Activated T-helper 9 cell treated with anti-CD3 and anti-CD28 coated beads, Interleukin-2, amount 50 U/mL, for 16 hours (primary cell): ENCODE measurements at regions not wholly inside any gene's neighbourhood (a gene's known extent, or its start where the extent isn't known, plus 50 kb on each side); places are given as distances from the start of the nearest gene placed in this dataset.

Source experiments
- DNase-seq: peaks from one replicate; pipeline ENCODE4 v3.0.0-alpha.2; 2020; ENCODE audit warnings: low read depth

DNA sequence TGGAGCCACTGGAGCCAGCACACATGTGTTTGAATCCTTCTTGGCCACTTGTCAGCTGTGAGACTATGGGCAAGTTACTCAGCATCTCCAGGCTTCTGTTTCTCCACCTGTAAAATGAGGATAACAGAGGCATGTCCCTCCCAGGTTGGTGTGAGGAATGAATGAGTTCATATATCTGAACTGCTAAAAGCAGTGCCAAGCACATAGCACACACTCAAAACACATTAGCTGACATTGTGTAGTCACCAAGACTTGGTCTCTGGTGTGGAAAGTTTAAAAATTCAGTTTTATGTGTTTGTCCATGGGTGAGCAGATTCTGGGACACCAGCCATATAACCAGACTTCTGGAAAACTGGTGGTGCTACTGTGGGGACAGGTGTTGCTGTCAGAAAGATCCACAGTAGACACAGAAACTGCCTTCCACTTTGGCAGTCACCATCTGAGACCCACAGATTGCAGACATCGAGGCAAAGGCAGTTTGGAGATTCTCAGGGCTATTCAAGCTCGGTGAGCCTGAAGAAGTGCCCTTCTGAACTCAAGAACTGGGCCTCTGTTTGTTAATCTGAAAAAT is 115.8 kb downstream of the MRPL14 start:
- no peak for DNase-seq

DNA sequence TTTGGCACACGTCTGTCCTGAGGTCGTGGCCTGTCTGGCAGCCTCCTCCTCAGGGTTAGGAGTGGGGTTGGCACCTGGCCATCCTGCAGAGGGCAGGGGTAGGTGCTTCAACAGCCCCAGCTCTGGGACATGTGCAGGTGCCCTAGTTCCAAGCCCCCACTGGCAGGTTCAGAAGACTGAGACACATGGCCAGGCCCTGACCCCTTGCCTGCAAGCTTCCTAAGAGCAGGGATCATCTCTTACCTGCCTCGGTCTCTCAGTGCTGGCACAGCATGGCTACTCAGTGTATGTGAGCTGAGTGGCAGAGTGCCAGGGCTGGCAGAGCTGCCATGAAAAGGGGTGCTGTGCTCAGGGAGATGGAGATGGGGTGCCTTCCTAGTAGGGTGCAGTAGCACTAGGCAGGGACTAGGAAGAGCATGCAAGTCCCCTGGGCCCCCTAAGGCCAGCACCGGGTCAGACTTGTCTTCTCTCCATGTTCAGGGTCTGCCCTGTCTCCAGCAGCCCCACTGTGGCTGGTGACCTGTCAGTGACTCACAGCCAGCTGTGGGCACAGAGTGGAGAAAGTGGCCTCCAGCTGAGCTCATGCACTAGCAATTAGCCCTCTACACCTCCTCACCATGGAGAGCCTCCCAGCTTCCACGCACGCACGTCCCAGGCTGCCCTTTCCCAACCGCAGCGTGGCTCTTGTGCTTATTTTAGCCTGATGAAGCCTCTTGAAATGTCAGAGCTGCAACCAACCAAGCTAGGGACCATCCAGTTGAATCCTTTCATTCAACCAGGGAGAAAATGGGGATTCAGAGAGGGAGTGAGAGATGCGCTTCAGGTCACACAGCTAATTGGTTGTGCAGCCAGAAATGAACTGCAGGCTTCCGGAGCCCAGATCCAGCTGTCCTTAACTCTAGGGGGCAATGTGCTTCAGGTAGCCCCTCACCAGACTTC is 116.6 kb downstream of the MRPL14 start:
- no peak for DNase-seq

DNA sequence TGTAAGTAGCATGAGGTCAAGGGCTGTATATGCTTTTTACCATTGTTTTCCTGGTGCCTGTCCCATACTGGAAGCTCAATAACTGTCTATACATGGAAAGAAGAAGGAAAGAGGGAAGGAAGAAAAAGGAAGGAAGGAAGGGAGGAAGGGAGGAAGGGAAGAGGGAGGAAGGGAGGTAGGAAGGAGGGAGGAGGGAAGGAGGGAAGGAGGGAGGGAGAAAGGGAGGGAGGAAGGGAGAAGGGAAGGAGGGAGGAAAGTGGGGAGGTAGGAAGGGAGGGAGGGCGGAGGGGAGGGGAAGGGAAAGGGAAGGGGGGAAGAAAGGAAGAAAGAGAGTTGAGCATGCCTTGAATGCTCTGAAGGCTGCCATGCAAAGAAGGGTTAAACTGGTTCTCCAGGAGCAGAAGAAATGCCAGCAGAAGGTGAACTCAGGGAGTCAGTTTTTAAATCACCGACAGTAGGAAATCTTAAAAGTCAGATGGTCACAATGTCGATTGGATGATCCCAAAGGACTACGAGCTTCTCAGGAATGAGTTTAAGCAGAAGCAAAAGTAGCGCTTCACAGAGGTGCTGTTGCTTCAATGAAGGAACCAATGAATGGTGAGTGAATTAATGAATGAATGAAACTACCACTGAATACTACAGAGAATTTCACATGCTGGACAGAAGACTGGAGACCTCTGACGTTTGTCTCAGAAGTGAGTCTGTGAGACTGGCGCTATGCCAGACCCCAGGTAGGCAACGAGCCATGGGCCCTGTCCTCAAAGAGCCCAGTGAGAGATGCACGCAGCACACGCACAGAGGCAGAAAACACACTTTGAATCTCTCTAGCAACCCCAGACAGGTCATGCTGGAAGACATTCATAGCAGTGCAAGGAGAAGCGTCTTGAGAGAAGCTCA is 117.6 kb downstream of the MRPL14 start:
- DNase-seq = no peak

DNA sequence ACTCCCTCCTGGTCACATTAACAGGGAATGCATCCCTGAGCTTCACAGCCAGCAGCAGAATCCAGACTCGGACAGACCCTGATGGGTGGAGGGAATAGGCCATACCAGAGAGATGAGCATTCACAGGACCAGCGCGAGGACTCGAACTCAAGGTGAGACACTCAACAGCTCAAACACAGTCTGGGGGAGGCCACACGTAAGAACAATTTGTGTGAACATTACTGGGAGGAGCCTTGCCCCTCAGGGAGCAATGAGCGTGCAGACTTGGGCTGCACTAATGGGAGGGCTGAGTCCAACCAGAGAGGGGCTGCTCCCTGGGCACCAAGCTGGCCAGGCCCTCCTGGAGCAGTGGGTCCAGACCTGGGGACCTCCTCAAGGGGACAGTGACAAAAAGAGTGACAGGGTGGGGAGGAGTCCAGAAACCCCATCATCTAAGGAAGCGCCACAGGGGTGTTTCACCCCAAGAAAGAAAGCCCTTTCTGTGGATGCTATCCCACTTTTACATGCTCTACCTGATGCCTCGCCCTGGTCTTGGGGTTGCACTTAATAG is 118.4 kb downstream of the MRPL14 start:
- DNase-seq = no peak

DNA sequence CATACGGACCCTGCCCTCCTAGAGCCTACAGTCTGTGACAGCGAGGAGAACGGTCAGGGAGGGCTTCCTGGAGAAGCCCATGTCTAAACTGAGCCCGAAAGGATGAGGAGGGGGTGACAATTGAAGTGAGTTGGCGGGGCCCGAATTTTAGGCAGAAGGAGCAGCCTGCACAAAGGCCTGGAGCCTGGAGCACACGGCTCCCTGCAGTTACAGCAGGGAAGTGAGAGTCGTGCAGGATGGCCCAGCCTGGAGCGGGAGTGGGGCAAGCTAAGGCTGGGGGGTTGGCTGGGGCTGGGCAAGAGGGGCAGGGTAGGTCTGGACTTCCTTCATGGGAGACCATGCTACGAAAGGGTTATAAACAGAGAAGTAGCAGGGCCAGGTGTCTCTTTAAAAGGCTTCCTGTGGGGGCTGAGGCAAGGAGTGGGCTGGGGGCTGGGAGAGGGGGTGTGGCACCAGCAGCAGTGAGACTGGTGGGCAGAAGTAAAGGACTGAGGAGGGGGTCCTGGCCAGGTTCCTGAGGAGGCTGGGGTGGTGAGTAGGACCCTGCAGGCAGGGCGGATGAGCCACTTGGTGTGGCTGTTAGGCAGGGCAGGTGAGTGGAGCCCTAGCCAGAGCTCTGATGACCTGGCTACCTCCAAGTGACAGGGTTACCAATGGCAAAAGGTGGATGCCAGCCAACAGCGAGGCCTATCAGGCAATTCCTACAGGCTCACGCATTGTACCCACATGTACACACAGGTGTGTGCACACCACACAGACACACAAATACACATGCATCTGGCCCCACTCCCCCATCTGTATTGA is 119.2 kb downstream of the MRPL14 start:
- no peak for DNase-seq

DNA sequence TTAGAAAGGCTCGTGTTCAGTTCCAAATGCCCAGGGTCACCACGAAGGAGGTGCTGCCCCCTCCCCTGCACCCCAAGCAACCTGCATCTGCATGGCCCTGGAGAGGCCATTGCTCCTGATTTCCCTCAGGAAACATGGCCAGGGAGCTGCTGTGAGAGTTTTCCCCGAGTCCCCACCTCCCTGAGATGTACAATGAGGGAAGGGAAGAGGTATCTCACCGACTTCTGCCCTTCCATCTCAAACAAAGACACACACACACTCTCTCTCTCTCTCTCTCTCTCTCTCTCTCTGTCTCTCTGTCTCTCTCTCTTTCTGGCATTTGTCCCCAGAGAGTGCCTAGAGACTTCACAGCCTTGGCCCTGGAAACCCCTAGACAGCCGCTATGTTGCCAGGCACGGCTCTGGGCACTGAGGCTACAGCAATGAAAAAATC is 120.4 kb downstream of the MRPL14 start:
- no peak for DNase-seq

DNA sequence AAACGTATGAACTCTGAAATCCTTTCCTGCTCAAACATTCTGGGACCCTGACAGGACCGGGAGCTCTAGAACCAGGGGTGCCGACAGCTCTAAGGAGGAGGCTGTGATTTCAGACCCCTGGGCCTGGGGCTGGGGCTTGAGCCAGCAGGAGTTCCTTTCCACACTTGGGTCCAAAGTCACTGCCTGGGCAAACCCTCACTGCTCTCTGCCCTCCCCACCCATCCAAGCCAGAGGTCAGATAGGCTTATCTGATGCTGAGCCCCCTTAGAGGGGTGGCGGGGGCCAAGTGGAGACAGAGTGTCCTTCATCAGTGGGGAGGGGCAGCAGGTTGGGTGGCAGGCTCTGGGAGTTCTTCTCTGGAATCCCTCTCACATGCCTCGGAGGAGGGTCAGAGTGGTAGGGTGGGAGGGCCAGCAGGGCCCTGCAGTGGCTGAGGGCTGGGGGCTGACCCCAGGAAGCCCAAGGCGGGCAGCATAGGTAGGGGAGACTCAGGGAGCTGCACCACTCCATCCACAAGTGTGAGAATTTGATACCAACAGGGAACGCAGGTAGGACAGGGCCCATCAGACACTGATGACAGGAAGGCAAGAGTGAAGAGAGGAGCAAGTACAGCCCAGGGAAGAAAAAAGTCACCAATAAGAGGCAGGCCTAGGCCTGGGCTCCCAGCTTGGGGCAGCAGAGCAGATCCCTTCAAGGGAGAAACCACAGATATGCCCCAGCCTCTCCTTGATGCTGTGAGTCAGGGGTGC is 121.0 kb downstream of the MRPL14 start:
- DNase-seq = no peak

DNA sequence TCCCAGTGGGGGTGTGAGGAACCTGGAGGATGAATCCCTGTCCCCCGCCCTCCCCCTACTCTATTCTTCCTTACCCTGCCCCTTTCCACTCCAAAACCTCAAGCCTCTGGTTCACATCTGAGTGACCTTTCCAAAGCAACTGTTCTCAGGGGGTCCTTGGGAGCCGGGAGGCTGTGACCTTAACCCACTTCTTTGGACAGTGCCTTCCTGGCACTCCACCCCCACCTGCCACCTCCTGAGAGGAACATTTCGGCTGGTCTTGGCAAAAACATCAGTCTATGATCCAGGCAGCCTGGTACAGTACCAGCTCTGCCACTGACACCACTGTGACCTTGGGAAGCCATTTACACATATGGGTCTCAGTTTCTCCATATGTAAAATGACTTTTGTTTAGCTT is 121.7 kb downstream of the MRPL14 start:
- DNase-seq = no peak

DNA sequence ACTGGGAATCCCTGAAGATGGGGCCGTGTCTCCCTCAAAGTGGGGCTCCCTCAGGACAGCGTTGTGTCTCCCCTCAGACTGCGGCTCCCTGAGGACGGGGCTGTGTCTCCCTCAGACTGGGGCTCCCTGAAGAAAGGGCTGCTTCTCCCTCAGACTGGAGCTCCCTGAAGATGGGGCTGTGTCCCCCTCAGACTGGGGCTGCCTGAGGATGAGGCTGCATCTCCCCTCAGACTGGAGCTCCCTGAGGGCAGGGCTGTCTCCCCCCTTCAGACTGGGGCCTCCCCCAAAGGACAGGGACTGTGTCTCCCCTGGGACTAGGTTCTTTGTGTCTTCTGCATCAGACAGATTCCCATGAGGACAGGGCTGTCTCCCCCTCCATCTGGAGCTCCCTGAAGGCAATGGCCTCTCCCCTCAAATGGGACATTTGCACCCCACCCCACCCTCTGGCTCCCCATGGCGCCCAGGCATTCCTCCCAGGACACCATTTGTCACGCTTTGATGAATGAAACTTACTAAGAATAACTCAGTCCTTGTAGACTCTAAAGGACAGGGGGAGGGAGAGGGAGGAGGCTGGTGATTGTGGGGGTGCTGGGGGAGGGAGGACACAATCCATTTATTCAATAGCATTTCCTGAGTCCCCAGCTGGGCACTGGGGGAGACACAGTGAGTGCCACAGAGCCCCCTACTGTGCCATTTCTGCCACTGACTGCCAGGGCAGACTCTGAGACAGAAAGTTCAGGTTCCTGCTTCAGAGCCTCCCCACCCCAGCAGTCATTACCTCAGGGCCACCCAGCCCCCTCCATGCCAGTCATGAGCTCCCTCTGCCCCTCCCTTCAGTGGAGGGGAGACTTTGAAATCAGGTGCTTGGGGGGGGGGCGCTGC is 122.4 kb downstream of the MRPL14 start:
- DNase-seq = no peak

DNA sequence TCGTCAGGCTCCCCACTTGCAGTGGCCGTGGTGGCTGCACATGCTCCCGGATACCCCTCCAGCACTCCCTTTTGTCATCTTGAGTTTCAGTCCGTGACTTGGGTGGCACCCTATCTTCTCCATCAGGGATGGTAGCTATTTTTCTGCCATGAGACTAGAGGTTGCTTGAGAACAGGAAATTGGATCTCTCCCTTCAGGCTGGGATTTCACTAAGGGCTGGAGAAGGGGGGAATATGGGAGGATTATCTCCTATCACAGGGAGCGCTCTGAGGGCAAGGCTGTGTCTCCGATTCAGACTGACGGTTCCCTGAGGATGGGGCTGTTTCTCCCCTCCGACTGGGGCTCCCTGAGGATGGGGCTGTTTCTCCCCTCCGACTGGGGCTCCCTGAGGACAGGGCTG is 123.1 kb downstream of the MRPL14 start:
- no peak for DNase-seq

DNA sequence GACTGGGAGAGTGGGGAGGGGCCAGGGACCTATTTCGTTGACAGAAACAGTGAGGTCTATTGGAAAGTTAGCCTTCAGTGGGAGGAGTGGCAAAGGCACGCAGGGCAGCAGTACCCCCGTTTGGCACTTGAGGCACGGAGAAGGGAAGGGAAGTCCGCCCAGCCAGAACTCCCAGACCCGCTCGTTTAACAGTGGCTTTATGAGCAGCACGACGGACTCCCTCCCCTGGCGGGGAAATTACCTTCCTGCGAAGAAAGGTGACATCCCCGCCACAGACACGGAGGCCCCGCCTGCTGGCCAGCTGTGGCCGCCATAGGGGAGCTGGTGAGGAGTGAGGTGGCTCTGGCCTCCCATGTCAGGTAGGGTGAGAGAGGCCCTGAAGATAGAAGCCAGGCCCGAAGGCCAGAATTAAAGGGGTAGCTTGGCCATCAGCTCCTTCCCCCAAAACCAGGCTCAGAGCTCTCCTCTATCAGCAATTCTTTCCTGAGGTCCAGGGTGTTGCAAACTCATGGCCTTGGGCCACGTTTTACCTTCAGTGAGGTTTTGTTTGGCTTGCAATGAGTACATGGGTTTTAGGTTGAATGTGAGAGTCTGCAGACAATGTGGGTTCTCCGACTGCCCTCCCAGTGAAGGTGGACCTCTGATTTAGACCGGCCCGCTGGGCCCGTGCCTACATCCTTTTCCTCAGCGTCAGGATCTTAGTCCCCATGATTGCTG is 123.7 kb downstream of the MRPL14 start:
- no peak for DNase-seq

DNA sequence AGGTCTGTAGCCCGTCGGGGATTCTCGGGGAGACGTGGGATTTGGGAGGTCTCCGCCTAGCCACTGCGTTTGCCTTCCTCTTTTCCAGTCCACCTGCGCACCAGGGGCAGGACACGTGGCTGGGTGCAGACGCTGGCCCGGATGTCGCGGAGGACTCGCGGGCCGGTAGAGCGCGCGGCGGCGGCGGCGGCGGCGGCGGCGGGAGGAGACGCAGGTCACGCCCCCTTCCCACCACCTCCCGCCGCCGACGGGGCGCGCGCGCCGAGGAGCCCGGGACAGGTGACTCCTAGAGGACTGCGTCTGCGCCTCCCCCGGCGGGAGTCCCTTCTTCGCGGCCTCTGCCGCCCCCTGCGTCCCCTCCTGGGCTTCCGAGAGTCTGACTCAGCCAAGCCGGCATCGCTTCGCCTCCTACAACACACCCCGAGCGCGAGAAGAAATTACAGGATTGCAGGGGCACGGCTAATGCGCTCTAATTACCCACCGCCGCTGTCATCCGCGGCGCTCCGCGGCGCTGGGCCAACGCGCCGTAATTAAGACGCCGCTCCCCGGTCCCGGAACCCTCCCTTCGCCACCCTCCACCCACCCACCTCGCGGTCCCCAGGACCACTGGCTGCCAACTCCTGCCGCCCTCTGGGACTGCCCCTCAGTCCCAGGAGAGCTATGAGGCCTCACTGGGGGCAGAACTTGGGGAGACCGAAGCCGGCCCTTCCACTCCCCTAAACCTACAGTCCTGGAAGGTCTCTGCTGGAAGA is 124.5 kb downstream of the MRPL14 start:
- DNase-seq = peak; percentile 40

DNA sequence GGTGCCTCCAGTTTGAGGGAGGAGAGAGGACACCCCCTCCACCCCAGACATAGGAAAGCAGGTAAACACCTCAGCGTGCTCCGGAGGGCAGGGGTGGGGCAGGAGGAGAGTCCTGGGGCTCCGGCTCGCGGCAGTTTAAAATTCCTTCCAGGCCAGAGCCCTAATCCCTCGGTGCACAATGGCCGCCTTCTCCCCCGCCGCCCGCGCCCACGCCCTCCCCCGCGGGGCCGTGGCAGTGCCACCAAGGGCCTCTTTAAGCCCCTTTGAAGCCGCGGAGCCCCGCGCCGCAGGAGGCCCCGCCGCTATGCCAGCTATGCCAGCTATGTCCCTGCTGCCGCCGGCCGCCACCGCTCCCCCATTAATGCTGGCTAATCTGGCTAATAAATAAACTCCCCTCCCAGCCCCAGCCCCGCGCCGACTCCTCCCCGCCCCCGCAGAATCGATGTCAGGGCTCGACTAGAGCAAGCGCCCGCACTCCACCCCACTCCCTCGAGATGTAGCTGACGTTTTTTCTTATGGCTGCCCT is 125.1 kb downstream of the MRPL14 start:
- no peak for DNase-seq

DNA sequence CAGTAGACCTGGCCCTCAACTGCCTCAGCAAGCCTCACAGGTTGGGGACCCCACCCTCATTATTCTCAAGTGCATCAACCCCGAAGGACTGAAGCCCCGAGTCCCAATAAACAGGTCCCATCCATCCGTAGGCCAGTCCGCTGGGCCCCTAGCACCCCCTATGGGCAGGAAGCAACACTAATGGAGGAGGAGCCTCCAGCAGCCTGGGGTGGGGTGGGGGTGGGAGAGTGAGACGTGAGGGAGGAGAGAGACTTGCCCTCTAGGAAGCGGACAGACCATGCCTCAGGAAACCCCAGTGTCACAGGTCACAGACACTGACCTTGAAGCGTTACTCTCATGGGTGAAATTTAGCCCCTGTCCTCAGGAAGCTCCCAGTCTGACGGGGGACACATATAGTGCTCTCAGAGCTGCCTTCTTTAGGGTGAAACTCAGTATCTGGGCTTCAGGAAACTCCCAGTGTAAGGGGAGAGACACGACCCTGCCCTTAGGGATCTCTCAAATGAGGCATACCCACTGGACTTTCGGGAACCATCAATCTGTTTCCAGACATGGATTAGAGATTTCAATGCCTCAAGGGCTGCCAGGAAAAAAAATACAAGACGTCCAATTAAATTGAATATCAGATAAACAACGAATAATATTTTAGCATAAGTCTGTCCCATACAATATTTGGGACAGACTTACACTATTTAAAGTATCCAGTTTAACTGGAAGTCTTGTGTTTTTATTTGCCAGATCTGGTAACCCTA is 125.8 kb downstream of the MRPL14 start:
- no peak for DNase-seq

DNA sequence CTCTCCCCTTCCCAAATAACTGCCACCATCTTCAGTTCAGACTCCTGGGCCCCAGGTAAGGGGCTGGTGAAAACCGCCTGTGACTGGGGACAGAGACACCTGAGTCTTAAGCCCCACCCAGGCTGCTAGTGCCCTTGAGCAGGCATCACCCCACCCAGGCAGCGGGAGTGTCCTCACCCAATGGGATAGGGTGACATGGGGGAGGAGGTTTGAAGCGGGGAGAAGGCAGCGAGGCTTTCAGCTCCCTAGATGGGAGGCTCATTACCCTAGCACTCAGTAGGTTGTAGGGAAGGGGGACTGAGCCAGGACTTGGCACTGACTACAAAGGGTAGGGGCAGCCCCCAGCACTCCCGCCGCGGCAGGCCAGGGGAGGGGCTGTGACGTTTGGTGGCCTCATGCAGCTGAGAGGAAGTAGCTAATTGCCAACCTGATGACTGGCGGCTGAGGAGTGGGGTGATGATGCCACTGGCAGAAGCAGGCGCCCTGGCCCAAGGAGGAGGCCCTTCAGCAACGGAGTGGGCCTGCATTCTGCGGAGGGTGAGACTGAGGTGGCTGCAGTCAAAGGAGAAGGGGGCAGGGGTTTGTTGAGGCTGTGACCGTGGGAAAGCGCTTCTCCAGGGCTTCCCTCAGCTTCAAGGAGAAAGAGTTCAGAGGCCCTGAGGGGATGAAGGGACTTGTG is 126.9 kb downstream of the MRPL14 start:
- no peak for DNase-seq

DNA sequence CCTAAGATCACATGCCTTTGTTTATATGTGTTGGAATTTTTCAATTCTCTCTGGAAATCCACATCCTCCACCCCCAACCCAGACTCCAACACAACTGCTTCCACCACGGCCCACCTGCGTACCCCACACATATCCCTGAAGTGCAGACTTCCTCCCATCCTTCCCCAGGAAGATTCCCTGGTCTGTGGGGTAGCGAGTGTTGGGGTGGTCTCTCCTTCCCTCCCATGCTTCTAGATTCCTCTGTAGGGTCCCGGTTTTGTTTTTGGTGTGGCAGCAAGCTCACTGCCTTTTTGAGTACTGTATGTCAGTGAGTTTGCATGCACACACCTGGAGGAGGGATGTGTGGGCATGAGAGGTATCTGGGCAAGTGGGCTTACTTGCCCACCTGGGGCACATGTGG is 127.6 kb downstream of the MRPL14 start:
- no peak for DNase-seq
